DMS114 treated with DMSO at 0.1 percent for 48 hours (cell line): ENCODE measurements at regions not wholly inside any gene's neighbourhood (a gene's known extent, or its start where the extent isn't known, plus 50 kb on each side); places are given as distances from the start of the nearest gene placed in this dataset.

Experiments used
- DNase-seq: peaks from one replicate; lab custom pipeline; 2025; ENCODE audit not compliant: unreplicated experiment; lab: John Stamatoyannopoulos, UW

DNA sequence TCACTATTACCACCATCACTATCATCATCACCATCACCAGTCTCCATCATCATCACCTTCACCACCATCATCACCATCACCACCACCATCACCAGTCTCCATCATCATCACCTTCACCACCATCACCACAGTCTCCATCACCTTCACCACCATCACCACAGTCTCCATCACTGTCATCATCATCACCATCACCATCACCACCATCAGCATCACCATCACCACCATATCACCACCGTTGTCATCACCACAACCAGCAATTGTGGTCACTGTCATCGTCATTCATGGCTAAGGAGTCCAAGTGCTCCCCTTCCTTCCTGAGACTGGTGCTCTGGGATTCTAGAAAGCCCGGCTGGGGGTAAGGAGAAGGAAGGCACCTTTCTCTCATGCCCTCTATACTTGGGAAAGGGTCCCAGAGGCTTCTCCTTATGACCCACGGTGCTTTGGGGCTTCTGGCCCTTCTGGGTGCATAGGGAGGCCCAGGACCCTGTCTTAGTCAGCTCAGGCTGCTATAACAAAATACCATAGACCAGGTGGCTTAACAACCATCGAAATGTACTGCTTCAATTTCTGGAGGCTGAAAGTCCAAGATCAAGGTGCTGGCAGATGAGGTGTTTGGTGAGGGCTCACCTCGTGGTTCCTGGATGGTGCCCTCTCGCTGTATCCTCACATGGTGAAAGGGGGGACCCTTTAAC, 93.4 kb upstream of the GSE1 start:
- DNase-seq: no peak

- no peak for DNase-seq
Measured at GRCh38 chr16:85520853-85521521, 92.1 kb upstream of the GSE1 start.

DNA sequence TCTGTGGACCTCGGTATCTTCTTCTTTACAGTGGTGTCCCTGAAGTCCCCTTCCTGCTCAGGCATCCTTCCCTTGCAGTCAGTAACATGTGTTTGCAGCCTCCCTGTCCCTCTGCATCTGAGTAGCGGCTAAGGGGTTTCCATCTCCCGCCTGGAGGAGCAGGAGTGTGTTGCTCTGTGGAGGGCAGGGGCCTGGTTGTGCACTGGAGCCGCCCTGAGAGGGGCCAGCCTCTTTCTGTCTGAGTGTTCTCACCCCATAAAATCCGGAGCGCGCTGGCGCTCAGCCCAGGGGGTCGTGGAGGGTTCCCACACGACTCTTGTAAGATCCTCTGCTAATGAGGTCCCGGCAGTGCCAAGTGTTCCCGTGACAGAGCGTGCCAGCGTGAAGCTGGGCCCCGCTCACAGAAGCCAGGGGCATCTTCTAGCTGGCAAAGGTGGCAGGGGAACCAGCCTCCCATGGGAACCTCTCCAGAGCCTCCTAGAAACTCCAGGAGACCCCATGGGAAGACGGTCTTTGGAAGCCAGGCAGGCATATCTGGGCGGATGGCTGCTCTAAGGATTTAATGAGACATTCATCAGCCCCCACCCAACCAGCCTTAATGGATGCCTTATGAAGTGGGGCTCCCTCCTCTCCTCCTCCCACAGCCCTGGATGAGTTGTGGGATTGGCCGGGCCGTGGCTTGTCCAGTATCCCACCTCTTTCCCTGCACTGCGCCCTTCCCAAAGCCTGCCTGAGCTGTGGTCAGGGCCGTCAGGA, 91.4 kb upstream of the GSE1 start:
- no peak for DNase-seq

DNA sequence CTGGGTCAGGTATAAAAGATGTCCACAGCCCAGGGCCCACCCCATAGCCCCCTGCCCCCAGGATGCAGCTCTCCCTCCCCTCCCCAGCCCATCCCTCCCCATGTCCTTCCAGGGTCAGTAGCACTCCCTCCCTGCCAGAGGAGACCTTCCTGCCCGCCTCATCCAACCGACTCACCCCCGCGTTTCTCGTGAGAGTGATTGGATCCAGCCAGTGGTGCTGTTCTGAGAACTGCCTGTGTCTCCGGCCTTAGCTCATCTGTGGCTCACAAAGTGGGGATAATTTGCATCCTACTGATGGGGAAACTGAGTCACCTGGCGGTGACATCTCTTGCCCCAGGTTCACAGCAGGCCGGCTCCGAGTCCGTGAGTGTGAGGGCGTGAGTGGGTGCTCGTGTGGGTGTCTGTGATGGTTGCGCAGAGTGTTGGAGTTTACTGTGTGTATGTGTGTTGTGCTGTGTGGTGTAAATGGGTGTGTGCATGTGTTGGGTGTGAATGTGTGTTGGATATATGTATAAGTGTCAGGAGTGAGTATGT, 90.7 kb upstream of the GSE1 start:
- DNase-seq: no peak

DNA sequence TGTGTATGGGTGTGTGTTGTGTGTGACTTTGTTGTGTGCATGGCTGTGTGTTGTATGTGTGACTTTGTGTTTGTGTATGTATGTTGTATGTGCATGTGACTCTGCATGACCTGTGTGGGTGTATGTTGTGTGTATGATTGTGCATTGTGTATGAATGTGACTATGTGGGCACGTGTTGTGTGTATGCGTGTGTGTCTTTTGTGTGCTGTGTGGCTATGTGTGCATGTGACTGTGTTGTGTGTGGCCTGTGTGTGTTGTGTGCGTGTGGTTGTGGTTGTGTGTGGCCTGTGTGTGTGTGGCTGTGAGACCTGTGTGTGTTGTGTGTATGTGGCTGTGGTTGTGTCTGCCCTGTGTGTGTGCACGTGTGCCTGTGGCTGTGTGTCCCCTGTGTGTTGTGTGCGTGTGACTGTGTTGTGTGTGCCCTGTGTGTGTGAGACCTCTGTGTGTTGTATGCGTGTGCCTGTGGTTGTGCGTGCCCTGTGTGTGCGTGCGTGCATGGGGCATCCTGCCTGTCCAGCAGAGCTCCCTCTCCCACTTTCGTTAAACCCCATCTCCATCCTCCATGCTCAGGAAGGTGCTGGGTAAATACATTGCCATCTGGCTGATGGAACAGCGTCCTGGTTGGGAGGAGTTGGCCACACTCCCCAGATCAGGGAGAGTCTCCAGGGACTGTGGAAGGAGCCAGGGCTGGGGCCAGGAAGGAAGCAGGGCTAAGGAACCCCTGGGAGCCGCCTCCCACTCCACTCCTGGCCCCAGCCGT, 90.1 kb upstream of the GSE1 start:
- no peak for DNase-seq

DNA sequence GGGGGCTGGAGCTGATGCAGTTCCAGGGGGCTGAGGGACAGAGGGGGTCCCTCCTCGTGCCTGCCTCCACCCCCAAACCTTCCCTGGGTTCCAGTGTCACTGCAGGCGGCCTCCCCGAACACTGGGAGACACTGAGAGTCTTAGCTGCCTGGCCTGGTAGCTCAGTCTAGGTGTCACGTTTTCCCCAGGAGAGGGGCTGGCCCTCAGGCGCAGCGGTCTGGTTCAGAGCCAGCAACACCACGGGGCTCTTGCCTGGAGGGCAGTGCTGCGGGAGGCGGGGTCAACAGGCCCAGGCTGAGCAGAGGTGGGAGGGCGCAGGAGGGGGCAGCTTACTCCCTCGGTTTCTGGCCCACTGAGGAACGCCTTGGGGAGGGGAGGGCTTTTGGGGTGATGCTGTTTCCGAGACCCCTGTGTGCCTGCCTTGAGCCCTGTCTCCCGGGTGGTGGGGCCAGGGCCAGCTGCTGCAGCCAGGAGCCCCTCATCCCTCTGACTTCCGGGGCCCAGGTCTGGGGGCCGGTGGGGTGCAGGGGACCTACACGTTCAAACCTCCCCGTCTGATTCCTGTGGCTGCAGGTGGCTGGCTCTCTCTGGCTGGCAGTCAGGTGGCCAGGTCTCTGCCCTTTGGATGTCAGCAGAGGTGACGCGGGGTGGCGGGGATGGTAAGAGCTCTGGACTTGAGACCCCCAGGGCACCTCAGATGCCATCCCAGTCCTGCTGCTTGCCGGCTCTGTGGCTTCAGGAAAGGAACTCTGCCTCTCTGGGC, 89.3 kb upstream of the GSE1 start:
- DNase-seq: no peak

- DNase-seq: no peak
Measured at GRCh38 chr16:85524365-85524629, 88.8 kb upstream of the GSE1 start.

GRCh38 chr16:85524630-85525419, 88.3 kb upstream of the GSE1 start:
- DNase-seq: no peak

DNA sequence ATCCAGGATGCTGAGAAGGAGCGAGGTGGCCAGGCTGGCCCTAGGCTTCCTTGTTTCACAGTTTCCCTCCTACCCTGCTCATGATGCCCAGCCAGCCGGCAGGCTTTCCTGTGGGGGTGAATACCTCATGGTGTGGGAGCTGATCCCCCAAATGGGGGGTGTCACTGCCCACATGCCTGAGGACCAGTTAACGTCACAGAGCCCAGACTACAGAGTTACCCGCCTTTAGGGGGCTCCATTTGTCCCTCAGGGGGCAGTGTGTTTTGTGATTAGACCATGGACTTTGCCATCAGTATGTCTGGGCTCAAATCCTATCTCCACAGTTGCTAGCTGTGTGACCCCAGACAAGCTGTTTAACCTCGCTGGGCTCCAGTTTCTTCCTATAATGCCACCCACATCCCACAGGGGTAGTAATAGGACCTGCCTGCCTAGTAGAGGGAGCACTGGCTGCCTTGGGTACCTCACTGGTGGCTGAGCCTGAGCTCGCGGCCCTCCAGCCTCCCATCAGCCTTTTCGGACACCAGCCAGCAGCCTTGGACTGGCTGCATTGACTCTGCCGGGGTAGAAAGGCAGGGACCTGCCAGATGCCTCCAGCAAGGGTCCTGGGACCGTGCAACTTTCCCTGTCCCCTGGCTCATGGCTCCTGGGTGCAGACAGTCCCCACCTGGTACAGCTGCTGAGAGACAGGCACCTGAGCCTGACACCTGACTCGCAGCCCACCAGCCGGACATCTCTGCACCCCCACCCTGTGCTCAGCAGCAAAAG, 87.5 kb upstream of the GSE1 start:
- DNase-seq: no peak

DNA sequence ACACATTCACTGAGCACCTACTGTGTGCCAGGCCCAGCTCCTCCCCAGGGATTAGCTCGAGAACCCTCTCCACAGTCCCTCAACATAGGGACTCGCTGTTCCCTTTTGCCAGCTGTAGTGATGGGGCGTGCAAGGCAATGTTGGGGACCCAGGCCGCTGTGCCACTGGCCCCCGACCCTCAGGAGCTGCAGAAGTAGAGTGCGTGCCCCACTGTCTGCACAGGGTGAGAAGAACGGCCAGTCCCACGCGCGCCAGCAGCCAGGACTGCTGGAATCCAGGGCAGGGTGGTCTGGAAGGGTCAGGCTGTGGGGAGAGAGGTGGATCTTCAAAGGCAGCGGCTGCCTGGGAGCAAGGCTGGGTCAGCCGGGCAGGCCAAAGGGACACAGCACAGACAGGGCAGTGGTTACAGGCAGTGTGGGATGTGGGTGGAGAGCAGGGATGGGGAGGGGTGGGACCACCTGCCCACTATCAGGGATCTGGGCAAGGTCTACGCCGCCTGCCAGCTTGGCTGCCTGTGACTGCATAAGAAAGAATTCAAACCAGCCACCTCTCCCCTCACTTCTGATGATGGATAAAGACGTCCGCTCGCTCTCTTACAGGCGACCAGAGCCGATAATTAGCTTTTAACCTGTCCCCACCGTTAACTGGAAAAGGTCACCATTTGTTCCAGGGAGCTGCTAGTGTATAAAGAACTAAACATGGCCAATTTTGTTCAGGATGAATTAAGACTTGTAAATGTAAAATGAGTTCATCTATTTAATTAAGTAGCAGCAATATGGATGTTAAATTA, 86.7 kb upstream of the GSE1 start:
- no peak for DNase-seq

- DNase-seq: no peak
Measured at GRCh38 chr16:85527042-85527766, 85.9 kb upstream of the GSE1 start.

DNA sequence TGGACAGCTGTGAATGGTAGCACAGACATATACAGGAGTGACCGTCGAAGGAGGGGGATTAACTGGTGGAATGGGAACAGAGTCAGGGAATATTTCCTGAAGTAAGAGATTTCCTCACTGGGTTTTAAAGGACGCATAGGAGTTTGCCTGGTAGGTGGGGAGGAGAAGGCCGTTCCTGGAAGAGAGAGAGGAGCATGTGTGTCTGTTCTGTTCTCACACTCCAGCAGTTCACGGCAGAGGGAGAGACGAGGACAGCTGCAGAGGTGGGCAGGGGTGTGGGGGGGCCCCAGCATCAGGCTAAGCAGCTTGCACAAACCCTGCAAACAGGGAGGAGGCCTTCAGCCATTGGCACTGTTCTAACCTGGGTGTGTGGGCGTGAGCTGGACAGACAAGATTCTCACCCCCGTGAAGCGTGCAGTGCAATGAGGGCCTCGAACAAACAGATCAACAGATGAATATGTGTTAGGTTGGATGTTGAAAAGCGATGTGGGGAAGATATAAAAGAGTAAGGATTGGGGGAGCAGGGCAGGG, 85.3 kb upstream of the GSE1 start:
- DNase-seq: no peak

DNA sequence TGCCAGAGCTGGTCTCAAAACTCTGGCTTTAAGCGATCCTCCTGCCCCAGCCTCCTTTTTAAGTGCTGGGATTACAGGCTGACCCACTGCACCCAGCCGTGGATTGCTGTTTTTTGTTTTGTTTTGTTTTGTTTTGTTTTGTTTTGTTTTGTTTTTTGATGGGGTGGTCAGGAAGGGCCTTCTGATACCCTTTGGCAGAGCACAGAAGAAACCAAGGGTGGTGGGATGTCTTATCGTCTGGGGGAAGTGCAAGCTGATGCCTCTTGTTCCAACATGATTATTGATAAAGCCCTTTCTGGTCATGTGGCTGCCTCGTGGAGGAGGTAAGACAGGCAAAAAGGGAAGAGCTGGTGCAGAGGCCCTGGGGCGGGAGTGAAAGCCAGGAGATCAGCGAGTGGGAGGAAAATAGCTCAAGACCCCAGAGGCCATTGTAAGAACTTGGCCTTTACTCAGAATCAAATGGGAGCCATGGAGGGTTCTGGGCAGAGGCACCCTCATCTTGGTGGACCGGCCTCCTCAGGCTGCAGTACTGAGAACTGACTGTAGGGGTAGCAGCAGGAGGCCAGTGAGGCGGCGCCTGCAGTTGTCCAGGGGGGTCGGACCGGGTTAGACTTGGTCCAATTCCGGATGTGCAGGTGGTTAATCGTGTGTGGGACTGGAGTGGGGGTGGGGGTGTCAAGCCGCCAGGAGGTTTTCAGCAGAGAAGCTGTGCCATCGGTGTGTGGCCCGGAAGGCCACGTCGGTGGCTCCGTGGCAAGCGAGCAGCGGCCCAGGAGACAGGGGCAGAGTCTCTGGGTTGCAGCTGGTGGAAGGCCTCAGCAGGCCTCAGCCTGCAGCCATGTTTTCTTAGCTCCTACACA, 84.4 kb upstream of the GSE1 start:
- DNase-seq: no peak

GRCh38 chr16:85529489-85530369, 83.4 kb upstream of the GSE1 start:
- no peak for DNase-seq

DNA sequence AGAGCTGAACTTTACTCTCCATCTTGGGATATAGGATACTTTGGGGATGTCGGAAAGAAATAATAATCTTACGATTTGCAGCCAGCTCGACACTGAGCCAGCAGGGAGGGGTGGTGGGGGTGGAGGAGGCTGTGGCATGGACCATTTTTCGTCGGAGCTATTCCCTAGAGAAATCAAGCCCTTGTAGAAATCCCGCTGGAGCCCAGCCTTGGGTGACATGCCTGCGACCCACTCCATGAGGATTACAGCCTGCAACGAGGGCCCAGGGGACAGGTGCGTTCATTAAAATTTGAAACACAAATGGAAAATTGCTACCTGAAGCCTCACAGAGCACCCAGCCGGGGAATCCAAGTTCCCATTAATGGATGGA, 82.8 kb upstream of the GSE1 start:
- DNase-seq: no peak

GRCh38 chr16:85531516-85531915, 81.6 kb upstream of the GSE1 start:
- DNase-seq: no peak
